Stimulated activated CD4-positive, alpha-beta T cell treated with anti-CD3 and anti-CD28 coated beads, Interleukin-12 subunit alpha, Interleukin-12 subunit beta, amount 100 ng/mL, for 48 hours (primary cell): ENCODE measurements at regions not wholly inside any gene's neighbourhood (a gene's known extent, or its start where the extent isn't known, plus 50 kb on each side); places are given as distances from the start of the nearest gene placed in this dataset.

Experiments
- DNase-seq, 3 donors: peaks; one replicate each; pipeline ENCODE4 v3.0.0-alpha.2; 2020; ENCODE audit warnings: low read depth in 2 of 3, low spot score in 1 of 3

DNA sequence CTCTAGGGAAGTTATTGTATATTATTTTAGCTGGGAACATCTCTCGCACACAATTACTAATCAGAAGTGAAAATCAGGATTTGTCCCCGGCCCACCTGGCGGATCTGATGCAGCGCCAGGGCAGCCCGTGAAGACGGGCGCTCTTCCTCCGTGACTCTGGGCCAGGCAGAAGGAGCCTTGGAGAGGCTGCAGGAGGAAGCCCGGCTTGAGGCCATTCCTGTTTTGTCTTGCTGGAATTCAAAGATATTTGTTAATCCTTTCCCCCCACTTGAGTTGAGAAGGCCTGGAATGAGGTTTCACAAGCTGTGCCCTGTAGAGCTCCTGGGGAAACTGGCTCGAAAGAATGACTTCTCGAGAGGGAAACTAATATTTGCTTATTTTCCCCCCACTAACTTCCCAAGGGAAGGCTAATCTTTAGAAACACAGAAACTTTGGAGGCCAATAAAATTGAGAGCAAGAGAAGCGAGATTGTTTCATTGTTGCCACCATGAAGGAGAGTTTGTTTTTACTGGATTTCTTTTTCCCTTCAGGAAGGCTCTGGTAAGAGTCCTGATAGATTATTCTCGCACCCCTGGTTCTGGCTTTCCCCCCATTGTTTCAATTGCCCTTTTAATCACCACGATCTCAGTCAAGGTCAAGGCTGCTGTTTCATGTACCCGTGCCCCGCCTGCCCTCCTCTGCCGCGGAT, 92.8 kb upstream of the SEPTIN5 start:
- DNase-seq, result no peak

DNA sequence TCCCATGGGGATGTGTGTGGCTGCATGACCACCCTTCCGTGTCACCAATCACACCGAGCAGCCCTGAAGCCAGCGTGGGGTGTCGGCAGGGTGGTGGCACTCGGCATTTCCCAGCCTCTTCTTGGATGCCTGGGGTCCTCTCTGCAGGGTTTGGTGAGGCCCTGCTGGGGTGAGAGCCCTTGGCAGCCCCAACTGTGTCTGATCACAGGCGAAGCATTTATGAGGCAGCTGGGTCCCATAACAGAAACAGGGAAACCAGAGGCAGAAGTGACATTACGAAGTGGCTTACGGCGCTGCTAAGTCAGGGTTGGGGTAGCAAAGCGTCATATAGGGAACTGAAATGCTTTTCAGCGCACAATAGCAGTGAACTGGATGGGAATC, 92.3 kb upstream of the SEPTIN5 start:
- no peak for DNase-seq

GRCh38 chr22:19625331-19626041, 88.8 kb upstream of the SEPTIN5 start:
- no peak for DNase-seq

DNA sequence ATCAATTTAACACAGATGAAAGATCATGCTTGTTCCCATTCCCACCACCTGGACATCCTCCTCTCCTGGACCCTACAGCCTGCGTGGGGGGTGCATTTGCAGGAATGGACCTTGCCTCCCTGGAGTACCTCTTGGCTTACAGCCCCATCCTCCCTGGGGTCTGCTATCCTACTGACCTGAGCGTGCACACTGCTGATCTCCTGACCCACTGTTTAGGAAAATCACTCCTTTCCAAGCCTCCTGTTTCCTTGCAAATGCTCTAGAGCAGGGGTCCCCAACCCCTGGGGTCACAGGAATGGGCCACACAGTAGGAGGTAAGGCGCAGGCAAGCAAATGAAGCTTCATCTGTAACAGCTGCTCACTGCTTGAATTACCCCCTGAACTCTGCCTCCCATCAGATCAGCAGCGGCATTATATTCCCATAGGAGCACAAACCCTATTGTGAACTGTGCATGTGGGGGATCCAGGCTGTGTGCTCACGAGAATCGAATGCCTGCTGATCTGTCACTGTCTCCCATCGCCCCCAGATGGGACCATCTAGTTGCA, 88.2 kb upstream of the SEPTIN5 start:
- no peak for DNase-seq

- DNase-seq, result no peak
Observed at GRCh38 chr22:19626666-19627065, 87.6 kb upstream of the SEPTIN5 start.

DNA sequence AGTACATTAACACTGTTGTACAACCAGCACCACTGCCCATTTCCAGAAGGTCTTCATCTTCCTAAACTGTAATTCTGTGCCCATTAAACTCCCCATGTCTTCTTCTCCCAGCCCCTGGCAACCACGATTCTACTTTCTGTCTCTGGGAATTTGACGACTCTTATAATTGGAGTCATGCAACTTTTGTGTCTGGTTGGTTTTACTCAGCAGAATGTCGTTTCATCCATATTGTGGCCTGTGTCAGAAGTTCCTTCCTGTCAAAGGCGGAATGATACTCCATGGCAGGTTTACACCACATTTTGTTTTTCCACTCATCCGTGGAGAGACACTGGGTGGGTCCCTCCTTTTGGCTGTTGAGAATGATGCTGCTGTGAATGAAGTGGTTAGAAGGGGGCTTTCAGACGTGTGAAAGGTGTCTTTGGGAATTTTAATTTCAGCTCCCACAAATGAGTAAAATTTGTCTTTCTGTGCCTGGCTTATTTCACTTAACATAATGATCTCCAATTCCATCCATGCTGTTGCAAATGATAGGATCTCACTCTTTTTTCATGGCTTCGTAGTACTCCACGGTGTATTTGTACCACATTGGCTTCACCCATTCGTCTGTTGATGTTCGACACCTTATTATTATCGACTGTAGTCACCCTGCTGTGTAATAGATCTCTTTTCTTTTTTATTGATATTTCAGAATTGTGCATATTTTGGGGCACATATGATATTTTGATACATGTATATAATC, 86.1 kb upstream of the SEPTIN5 start:
- DNase-seq, result no peak

- DNase-seq, result no peak
Observed at GRCh38 chr22:19629331-19629719, 85.0 kb upstream of the SEPTIN5 start.

GRCh38 chr22:19629720-19630419, 84.4 kb upstream of the SEPTIN5 start:
- DNase-seq, result peak; percentile 74 to 96 (median 79)

GRCh38 chr22:19630614-19631013, 83.7 kb upstream of the SEPTIN5 start:
- DNase-seq, result no peak

DNA sequence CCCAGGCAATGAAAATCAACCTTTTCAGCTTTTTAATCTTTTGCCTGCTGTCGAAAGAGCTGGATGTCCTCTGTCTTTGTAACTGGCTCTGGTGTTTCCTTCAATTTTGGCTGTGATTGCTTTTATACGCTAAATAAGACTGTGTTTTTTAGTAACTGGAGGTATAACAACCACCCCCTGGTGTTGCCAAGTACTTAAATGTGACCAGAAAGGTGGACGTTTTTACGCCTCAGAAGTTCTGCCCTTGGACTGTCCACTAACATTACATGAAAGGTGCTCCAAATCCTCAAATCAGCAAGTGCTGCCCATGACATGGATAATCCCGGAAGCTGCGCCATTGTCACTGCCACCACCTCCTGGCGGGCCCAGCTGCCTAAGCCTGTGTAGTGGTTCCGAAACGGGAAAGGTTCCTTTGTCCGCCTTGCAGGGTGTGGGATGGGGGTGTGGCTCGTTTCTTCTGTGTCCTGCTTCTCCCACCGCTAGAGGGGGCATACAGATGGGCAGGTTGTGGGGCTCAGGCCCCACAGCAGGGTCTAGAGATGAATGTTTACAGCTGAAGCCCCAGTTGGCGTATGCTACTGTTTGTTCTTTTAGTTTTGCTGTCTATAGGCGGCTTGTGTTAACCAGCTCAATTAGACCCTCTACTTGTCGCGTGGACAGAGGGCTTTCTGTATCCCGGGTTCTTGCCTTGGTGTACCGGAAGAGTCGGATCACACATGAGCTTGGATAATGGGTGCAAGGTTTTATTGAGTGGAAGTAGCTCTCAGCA, 82.2 kb upstream of the SEPTIN5 start:
- peak in 1 of 3 donors; percentile 11 for DNase-seq

- no peak for DNase-seq
Observed at GRCh38 chr22:19632668-19633148, 81.6 kb upstream of the SEPTIN5 start.

GRCh38 chr22:19634226-19634975, 79.9 kb upstream of the SEPTIN5 start:
- no peak for DNase-seq

DNA sequence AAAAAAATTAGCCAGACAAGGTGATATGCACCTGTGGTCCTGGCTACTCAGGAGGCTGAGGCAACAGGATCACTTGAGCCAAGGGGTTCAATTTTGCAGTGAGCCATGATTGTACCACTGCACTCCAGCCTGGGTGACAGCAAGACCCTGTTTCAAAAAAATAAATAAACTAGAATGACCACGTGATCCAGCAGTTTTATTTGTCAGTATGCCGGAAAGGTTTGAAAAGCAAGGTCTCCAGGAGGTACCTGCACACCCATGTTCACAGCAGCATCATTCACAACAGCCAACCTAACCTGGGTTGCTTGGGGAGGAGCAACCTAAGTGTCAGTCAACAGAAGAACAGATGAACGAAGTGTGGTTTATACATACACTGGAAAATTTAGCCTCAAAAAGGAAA, 78.7 kb upstream of the SEPTIN5 start:
- no peak for DNase-seq

GRCh38 chr22:19636696-19637407, 77.5 kb upstream of the SEPTIN5 start:
- DNase-seq, result no peak

DNA sequence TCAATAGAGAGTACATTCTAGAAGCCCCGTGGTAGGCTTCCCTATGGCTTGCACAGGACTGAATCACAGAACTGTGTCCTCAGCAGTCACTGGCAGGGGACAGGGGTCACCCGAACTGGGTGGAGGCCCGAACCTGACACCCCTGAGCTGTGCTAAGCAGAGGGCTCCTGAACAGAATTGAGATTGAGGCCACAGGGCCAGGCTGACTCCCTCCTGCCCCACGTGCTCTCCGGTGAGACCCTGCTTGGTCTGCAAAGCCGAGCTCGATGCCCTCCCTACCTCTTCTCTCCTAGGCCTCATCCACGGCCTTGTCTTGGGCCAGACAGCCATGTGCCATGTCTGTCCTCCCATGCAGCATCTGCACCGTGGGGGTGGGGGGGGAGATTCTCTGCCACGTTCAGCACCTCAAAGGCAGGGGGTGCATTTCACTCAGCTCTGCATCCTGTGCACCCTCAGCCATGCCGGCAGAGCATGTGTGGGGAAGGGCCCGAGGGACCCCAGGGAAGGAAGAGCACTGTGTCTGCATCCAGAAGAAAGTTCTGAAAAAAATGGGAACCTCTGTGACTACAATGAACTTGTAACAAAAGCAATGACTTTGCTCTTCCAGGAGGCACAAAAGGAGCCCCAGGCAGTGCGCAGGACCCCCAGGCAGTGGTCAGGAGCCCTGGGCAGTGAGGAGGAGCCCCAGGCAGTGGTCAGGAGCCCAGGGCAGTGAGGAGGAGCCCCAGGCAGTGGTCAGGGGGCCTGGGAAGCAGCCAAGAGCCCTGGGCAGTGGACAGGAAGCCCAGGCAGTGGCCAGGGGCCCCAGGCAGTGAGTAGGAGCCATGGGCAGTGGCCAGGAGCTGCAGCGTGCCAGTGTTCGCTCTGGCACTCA, 76.7 kb upstream of the SEPTIN5 start:
- no peak for DNase-seq

GRCh38 chr22:19638282-19639015, 75.9 kb upstream of the SEPTIN5 start:
- no peak for DNase-seq

DNA sequence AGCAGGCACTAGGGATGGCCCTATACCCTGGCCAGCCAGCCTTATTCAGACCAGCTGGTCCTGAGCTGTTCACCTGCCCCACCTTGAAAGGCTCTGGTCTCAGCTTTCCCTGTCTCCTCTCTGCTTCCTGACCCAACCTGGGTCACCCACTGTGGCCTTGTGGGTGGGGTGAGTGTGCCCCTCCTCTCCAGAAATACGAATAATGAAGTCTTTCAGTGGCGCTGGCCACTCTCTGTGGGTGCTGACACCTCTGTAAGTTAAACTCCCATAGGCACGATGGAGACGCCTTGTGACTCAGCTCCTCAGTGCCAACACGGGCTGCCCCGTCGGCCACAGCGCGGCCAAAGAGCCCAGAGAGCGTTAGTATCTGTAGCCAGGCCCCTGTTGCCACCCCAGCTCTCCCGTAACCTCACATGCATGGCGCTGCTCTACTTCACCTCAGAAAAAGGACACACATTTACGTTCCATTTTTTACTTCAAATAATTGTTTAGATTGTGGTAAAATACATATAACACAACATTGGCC, 74.6 kb upstream of the SEPTIN5 start:
- DNase-seq, result no peak
